Astrocyte (in vitro differentiated cells and primary cell): ENCODE measurements at regions not wholly inside any gene's neighbourhood (a gene's known extent, or its start where the extent isn't known, plus 50 kb on each side); places are given as distances from the start of the nearest gene placed in this dataset.
A peak's percentile ranks its signal among the peaks of the same experiment; 100 is the strongest.
"Not testable (repeated sequence)": the region's sequence is repeated elsewhere in the genome, so short reads cannot be mapped to it uniquely, and the experiment has no call there.

Source experiments
- DNase-seq: peaks from one replicate; pipeline ENCODE4 v3.0.0-alpha.2; 2010; ENCODE audit warnings: low read depth
- FAIRE-seq: peaks from 2 replicates; lab custom pipeline; 2011; peaks lifted over from hg19 to GRCh38; lab: Jason Lieb, UNC
- H2AFZ ChIP-seq: 2 replicates; pipeline ENCODE4 v1.6.0; 2012; ENCODE audit warnings: low read depth, low read length, inconsistent platforms
- H3K27ac ChIP-seq: 2 replicates; pipeline ENCODE4 v1.5.1; 2011; ENCODE audit warnings: low read depth, low read length, inconsistent platforms
- H3K27me3 ChIP-seq: 2 replicates; pipeline ENCODE4 v1.6.0; 2011; ENCODE audit warnings: low read length, inconsistent platforms; ENCODE audit not compliant: insufficient read depth
- H3K36me3 ChIP-seq: 2 replicates; pipeline ENCODE4 v1.5.1; 2011; ENCODE audit warnings: low read length, inconsistent platforms; ENCODE audit not compliant: insufficient read depth
- H3K4me1 ChIP-seq: 2 replicates; pipeline ENCODE4 v1.5.1; 2011; ENCODE audit warnings: low read length, inconsistent platforms; ENCODE audit not compliant: insufficient read depth
- H3K4me2 ChIP-seq: 2 replicates; pipeline ENCODE4 v1.6.0; 2012; ENCODE audit warnings: low read length, inconsistent platforms
- H3K4me3 ChIP-seq: 2 replicates; pipeline ENCODE4 v1.5.1; 2011; ENCODE audit warnings: low read depth, mild to moderate bottlenecking, low read length, inconsistent platforms; ENCODE audit not compliant: insufficient read depth
- H3K79me2 ChIP-seq: 2 replicates; pipeline ENCODE4 v1.6.0; 2012; ENCODE audit warnings: mild to moderate bottlenecking, low read length, inconsistent platforms; ENCODE audit not compliant: insufficient read depth
- H3K9ac ChIP-seq: 2 replicates; pipeline ENCODE4 v1.6.0; 2012; ENCODE audit warnings: mild to moderate bottlenecking, low read length, inconsistent platforms
- H3K9me3 ChIP-seq: 2 replicates; pipeline ENCODE4 v1.5.1; 2012; ENCODE audit warnings: low read depth, mild to moderate bottlenecking, low read length, inconsistent platforms; ENCODE audit not compliant: insufficient read depth
- H4K20me1 ChIP-seq: 2 replicates; pipeline ENCODE4 v1.6.0; 2012; ENCODE audit warnings: low read length, inconsistent platforms; ENCODE audit not compliant: insufficient read depth
- H3K27ac Mint-ChIP-seq: one replicate; pipeline ENCODE4 v1.8.0; 2021; ENCODE audit warnings: mild to moderate bottlenecking, mixed read lengths; ENCODE audit not compliant: unreplicated experiment
- H3K27me3 Mint-ChIP-seq: one replicate; pipeline ENCODE4 v1.8.0; 2021; ENCODE audit warnings: low read depth, mixed read lengths; ENCODE audit not compliant: unreplicated experiment
- H3K36me3 Mint-ChIP-seq: one replicate; pipeline ENCODE4 v1.8.0; 2021; ENCODE audit warnings: low read depth, mixed read lengths; ENCODE audit not compliant: unreplicated experiment
- H3K4me1 Mint-ChIP-seq: one replicate; pipeline ENCODE4 v1.8.0; 2021; ENCODE audit warnings: low read depth, mixed read lengths; ENCODE audit not compliant: unreplicated experiment
- H3K4me3 Mint-ChIP-seq: one replicate; pipeline ENCODE4 v1.8.0; 2021; ENCODE audit warnings: mild to moderate bottlenecking, moderate library complexity, mixed read lengths; ENCODE audit not compliant: unreplicated experiment
- H3K9me3 Mint-ChIP-seq: one replicate; pipeline ENCODE4 v1.8.0; 2021; ENCODE audit warnings: mild to moderate bottlenecking, mixed read lengths; ENCODE audit not compliant: unreplicated experiment
- CTCF ChIP-seq: IDR thresholded peaks from 2 replicates; pipeline ENCODE4 v1.5.1; 2011; ENCODE audit warnings: low read depth, mild to moderate bottlenecking, inconsistent platforms, low read length, moderate library complexity; ENCODE audit not compliant: insufficient read depth
- EZH2 ChIP-seq: IDR thresholded peaks from 2 replicates; pipeline ENCODE4 v1.6.1; 2012; ENCODE audit warnings: mild to moderate bottlenecking, low read length, inconsistent platforms; ENCODE audit not compliant: insufficient read depth

GRCh38 chr5:143634689-143635088, 177.3 kb upstream of the HMHB1 start:
- no peaks in the 10 kb centered on the region for H3K27me3 ChIP-seq
- TF ChIP-seq CTCF = no peak
- no peaks in the 10 kb centered on the region for H3K9me3 Mint-ChIP-seq
- H3K4me1 ChIP-seq = peaks cover 39% of the 10 kb centered on the region
- H3K36me3 Mint-ChIP-seq = no peaks in the 10 kb centered on the region
- H3K4me3 ChIP-seq = no peak overlapping the region
- no peaks in the 10 kb centered on the region for H3K27me3 Mint-ChIP-seq
- no peak for DNase-seq
- no peak overlapping the region for H3K9ac ChIP-seq
- no peak overlapping the region for H3K4me3 Mint-ChIP-seq
- no peak overlapping the region for H3K4me2 ChIP-seq
- H3K27ac ChIP-seq = no peak overlapping the region
- no peaks in the 10 kb centered on the region for H3K36me3 ChIP-seq
- H3K79me2 ChIP-seq = no peaks in the 10 kb centered on the region
- peaks cover 20% of the 10 kb centered on the region for H3K4me1 Mint-ChIP-seq
- no peaks in the 10 kb centered on the region for H3K9me3 ChIP-seq
- H4K20me1 ChIP-seq = no peaks in the 10 kb centered on the region
- no peak overlapping the region for H3K27ac Mint-ChIP-seq
- FAIRE-seq = no peak
- H2AFZ ChIP-seq = no peak overlapping the region

- H4K20me1 ChIP-seq = no peaks in the 10 kb centered on the region
- H3K79me2 ChIP-seq = no peaks in the 10 kb centered on the region
- H2AFZ ChIP-seq = no peak overlapping the region
- no peaks in the 10 kb centered on the region for H3K27me3 ChIP-seq
- no peak for TF ChIP-seq CTCF
- TF ChIP-seq EZH2 = no peak
- FAIRE-seq (peak; percentile 75), DNase-seq (peak; percentile 74)
- H3K4me3 ChIP-seq = no peak overlapping the region
- H3K4me3 Mint-ChIP-seq = no peak overlapping the region
- H3K4me2 ChIP-seq = peak overlapping the region; percentile 61
- H3K36me3 Mint-ChIP-seq = no peaks in the 10 kb centered on the region
- H3K36me3 ChIP-seq = no peaks in the 10 kb centered on the region
- no peaks in the 10 kb centered on the region for H3K9me3 Mint-ChIP-seq
- no peaks in the 10 kb centered on the region for H3K27me3 Mint-ChIP-seq
- peak overlapping the region; percentile 59 for H3K27ac Mint-ChIP-seq
- peak overlapping the region; percentile 48 for H3K9ac ChIP-seq
- H3K9me3 ChIP-seq = no peaks in the 10 kb centered on the region
- peaks cover 19% of the 10 kb centered on the region for H3K4me1 ChIP-seq
- H3K27ac ChIP-seq = peak overlapping the region; percentile 61
- peaks cover 15% of the 10 kb centered on the region for H3K4me1 Mint-ChIP-seq
Measured at GRCh38 chr5:143629871-143630659, 181.9 kb upstream of the HMHB1 start.

- not testable (repeated sequence) for H3K36me3 ChIP-seq, H3K27ac ChIP-seq, H3K27ac Mint-ChIP-seq, H3K4me1 ChIP-seq, H4K20me1 ChIP-seq, H3K36me3 Mint-ChIP-seq, H3K9me3 ChIP-seq, H3K4me3 ChIP-seq, DNase-seq, H3K9me3 Mint-ChIP-seq, H3K79me2 ChIP-seq, H3K27me3 ChIP-seq, H3K27me3 Mint-ChIP-seq, H3K4me2 ChIP-seq, H2AFZ ChIP-seq, H3K4me3 Mint-ChIP-seq, H3K9ac ChIP-seq
- peak; percentile 23 for FAIRE-seq
- H3K4me1 Mint-ChIP-seq = peaks cover 19% of the 10 kb centered on the region
Measured at GRCh38 chr5:143625048-143625447, 186.9 kb upstream of the HMHB1 start.
